ENCODE measurements at regions not wholly inside any gene's neighbourhood (a gene's known extent, or its start where the extent isn't known, plus 50 kb on each side); places are given as distances from the start of the nearest gene placed in this dataset.

GRCh38 chr5:74064911-74065310 is 438.9 kb downstream of the ARHGEF28 start:
- Histone ChIP-seq H3K9me3 (no peaks in the 10 kb centered on the region), H3K27ac (no peak overlapping the region), H3K36me3 (no peaks in the 10 kb centered on the region), H3K27me3 (no peaks in the 10 kb centered on the region), H3K4me3 (no peak overlapping the region), H3K4me1 (no peaks in the 10 kb centered on the region)
- TF ChIP-seq POLR2A (IDR thresholded peaks at IDR 0.05) = no peak
- TF ChIP-seq CTCF (IDR thresholded peaks at IDR 0.05) = no peak
- intact Hi-C loops (cut with DNase I) = no loop called here
- WGBS, 4 donors = 91 to 96% (median 94%) methylated on average over 3 of the region's 3 CpGs
- DNase-seq (no peak), ATAC-seq (no peak)

GRCh38 chr5:74064225-74064624 is 438.2 kb downstream of the ARHGEF28 start:
- DNase-seq = no peak
- H3K27ac ChIP-seq = no peak overlapping the region
- no peaks in the 10 kb centered on the region for H3K27me3 ChIP-seq
- no peaks in the 10 kb centered on the region for H3K9me3 ChIP-seq
- H3K4me1 ChIP-seq = no peaks in the 10 kb centered on the region
- intact Hi-C loops (cut with DNase I) = no loop called here
- no peak for ATAC-seq
- no peaks in the 10 kb centered on the region for H3K36me3 ChIP-seq
- no peak overlapping the region for H3K4me3 ChIP-seq
- TF ChIP-seq POLR2A (IDR thresholded peaks at IDR 0.05) = no peak
- no peak for TF ChIP-seq CTCF (IDR thresholded peaks at IDR 0.05)

- no peaks in the 10 kb centered on the region for H3K27me3 ChIP-seq
- 80 to 88% (median 84%) methylated on average over 3 of the region's 3 CpGs for WGBS, 4 donors
- no peak for TF ChIP-seq POLR2A (IDR thresholded peaks at IDR 0.05)
- TF ChIP-seq CTCF (IDR thresholded peaks at IDR 0.05) = no peak
- H3K4me1 ChIP-seq = no peaks in the 10 kb centered on the region
- H3K27ac ChIP-seq = no peak overlapping the region
- H3K36me3 ChIP-seq = no peaks in the 10 kb centered on the region
- DNase-seq = no peak
- H3K4me3 ChIP-seq = no peak overlapping the region
- ATAC-seq = no peak
- intact Hi-C loops (cut with DNase I) = no loop called here
- H3K9me3 ChIP-seq = no peaks in the 10 kb centered on the region
Observed at GRCh38 chr5:74063821-74064220, 437.8 kb downstream of the ARHGEF28 start.

GRCh38 chr5:74063346-74063745 is 437.4 kb downstream of the ARHGEF28 start:
- Histone ChIP-seq H3K4me1 (no peaks in the 10 kb centered on the region), H3K9me3 (no peaks in the 10 kb centered on the region), H3K4me3 (no peak overlapping the region), H3K27ac (no peak overlapping the region), H3K36me3 (no peaks in the 10 kb centered on the region), H3K27me3 (no peaks in the 10 kb centered on the region)
- WGBS, 4 donors = 82 to 94% (median 91%) methylated on average over 4 of the region's 4 CpGs
- intact Hi-C loops (cut with DNase I) = no loop called here
- ATAC-seq (no peak), DNase-seq (no peak)
- TF ChIP-seq CTCF (IDR thresholded peaks at IDR 0.05) = no peak
- no peak for TF ChIP-seq POLR2A (IDR thresholded peaks at IDR 0.05)
